Left colon (tissue), 2 donors: ENCODE measurements at regions not wholly inside any gene's neighbourhood (a gene's known extent, or its start where the extent isn't known, plus 50 kb on each side); places are given as distances from the start of the nearest gene placed in this dataset.
A peak's percentile ranks its signal among the peaks of the same experiment; 100 is the strongest.

Source experiments
- ATAC-seq: fragments of 200-7000 bp; cut with Tn5 transposase; one replicate; pipeline ENCODE4 v1.9.1; 2020; ENCODE audit warnings: mild to moderate bottlenecking, moderate library complexity
- DNase-seq, 2 donors: peaks; one replicate each; pipeline ENCODE4 v3.0.0-alpha.2; 2020
- intact Hi-C, 2 donors: fragments of 100-400 bp; cut with DNase I in 1 of 2; cut with micrococcal nuclease in 1 of 2; formaldehyde crosslinking; loops; one replicate each; pipeline versions ENCODE4 v1.11.2 to v1.14.0; 2022; cut with DNase I, micrococcal nuclease
- donor health status: DM: no; HTN: no; CAD: no.
- donor health status: DM: yes; HTN: yes; CAD: no.

- no peak for DNase-seq
- intact Hi-C loops, result no loop called here
- no peak for ATAC-seq
These were observed 61.9 kb upstream of the BZW1 start for GRCh38 chr2:200749631-200750322.

DNA sequence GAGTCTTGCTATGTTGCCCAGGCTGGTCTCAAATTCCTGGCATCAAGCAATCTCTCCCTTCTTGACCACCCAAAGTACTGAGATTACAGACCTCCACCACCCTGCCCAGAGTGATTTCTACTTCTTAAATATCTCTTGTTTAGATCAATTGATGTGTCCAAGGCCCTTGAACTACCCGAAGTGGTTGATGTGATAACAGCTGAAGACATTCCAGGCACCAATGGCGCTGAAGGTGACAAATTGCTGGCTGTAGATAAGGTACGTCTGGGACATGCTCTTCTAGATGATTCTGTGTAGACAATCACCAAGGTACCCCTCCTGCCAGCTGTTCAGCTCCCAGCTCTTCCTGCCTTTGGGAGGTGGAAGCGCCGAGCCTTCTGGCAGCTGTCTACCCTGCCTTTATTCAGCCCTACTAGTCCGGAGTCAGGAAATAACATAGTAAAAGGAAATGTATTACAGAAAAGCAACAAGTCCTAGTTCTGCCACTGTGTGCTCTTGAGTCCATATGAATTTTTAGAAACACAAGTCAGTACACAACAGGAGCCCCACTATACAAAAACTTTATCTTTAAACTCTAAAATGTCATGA lies 61.3 kb upstream of the BZW1 start:
- ATAC-seq, result no peak
- intact Hi-C loops, result no loop called here

DNA sequence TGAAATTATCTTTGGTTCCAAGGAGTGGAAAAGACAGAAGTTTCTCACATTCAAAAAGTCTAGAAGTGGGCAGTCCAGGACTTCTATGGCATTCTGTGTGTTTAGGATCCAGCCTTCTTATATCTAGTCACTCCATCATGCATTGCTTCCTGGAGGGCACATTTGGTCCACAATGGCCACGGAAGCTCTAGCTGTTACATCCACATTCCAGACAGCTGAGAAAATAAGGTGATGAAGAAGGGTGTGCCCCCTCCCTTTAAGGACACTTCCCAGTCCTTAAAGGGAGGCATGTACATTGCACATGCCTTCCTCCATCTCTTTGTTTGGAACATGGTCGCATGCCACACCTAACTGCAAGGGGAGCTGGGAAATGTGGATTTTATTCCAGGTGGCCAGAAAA lies 59.9 kb upstream of the BZW1 start:
- intact Hi-C loops, result no loop called here
- no peak for DNase-seq
- ATAC-seq, result no peak

More for the DNA sequence above, 61.3 kb upstream of the BZW1 start:
- DNase-seq, result no peak

DNA sequence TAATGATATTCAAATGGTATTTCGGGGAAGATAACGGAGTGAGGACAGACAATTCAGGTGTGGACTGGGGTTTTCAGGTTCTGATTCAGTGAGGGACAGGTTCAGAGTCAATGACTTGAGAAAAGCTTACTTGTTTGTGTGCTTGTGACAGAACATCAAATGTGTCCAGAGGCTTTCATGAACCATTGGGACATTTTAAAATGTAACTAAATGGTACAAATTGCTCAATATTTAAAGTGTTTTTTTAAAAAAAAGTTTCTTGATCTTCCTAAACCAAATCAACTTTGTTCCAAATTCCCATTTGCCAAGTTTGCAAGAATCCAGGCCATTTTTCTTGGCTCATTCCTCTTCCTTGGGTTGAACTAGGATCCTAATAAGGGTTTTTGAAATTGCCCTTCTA lies 59.4 kb upstream of the BZW1 start:
- no peak for DNase-seq
- intact Hi-C loops, result no loop called here
- ATAC-seq, result no peak

- DNase-seq (no peak), ATAC-seq (no peak)
- intact Hi-C loops, result no loop called here
These were observed 58.9 kb upstream of the BZW1 start for GRCh38 chr2:200752835-200753234.

GRCh38 chr2:200756618-200757321 lies 54.9 kb upstream of the BZW1 start:
- ATAC-seq (peak; percentile 85), DNase-seq (peak; percentile 29 to 57)
- intact Hi-C loops, result no loop called here

- ATAC-seq, result no peak
- DNase-seq, result no peak
- intact Hi-C loops, result no loop called here
These were observed 54.3 kb upstream of the BZW1 start for GRCh38 chr2:200757399-200757798.

DNA sequence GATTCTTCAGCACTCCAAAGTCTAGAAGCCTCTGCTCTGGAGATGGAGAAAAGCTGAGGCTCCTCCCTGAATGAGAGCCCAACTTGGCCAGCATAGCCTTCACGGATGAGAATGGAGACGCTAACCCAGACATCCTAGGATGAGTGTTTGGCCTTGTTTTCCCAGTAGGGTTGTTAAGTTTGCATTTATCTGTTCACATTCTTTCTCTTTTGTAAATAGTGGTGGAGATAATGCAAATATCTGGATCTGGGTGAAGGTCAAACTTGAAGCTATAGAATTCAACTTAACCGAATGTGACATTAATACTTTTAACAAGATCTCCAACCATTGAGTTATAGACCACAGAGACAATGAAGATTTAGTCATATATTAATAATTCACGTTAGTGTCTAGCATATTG lies 53.4 kb upstream of the BZW1 start:
- intact Hi-C loops, result no loop called here
- ATAC-seq (no peak), DNase-seq (no peak)

DNA sequence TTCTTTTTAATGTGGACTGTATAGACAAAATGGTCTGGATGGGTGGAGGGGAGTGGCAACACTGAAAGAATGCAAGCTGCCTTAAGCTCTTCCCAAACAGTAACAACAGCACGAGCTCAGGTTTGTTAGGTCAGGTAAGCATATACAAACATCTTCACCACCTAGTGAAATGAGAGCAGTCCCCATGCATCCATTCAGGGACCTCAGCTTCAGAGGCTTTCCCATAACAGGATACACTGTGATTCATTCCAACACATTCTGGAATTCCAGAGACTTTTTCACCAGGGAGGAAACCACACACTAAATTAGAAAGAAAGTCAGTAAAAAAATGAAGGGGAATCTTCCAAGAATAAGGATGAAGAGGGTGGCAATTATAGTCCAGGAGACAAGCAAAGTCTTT lies 50.4 kb upstream of the BZW1 start:
- intact Hi-C loops, result no loop called here
- ATAC-seq (no peak), DNase-seq (no peak)
